LNCAP (cell line): ENCODE measurements at regions not wholly inside any gene's neighbourhood (a gene's known extent, or its start where the extent isn't known, plus 50 kb on each side); places are given as distances from the start of the nearest gene placed in this dataset.

Experiments
- TF ChIP-seq, protein P1 (sequence below): fragments of 450-650 bp; IDR thresholded peaks from 2 replicates; pipeline ENCODE4 v1.5.1; 2017; ENCODE audit warnings: mild to moderate bottlenecking

GRCh38 chr5:110007101-110007500 is 317.4 kb downstream of the MAN2A1 start:
- TF ChIP-seq, protein P1, sequence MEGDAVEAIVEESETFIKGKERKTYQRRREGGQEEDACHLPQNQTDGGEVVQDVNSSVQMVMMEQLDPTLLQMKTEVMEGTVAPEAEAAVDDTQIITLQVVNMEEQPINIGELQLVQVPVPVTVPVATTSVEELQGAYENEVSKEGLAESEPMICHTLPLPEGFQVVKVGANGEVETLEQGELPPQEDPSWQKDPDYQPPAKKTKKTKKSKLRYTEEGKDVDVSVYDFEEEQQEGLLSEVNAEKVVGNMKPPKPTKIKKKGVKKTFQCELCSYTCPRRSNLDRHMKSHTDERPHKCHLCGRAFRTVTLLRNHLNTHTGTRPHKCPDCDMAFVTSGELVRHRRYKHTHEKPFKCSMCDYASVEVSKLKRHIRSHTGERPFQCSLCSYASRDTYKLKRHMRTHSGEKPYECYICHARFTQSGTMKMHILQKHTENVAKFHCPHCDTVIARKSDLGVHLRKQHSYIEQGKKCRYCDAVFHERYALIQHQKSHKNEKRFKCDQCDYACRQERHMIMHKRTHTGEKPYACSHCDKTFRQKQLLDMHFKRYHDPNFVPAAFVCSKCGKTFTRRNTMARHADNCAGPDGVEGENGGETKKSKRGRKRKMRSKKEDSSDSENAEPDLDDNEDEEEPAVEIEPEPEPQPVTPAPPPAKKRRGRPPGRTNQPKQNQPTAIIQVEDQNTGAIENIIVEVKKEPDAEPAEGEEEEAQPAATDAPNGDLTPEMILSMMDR, result no peak

GRCh38 chr5:110008131-110008530 is 318.4 kb downstream of the MAN2A1 start:
- TF ChIP-seq, protein P1, result no peak

- TF ChIP-seq, protein P1, result no peak
Observed at GRCh38 chr5:110012145-110012544, 322.4 kb downstream of the MAN2A1 start.

DNA sequence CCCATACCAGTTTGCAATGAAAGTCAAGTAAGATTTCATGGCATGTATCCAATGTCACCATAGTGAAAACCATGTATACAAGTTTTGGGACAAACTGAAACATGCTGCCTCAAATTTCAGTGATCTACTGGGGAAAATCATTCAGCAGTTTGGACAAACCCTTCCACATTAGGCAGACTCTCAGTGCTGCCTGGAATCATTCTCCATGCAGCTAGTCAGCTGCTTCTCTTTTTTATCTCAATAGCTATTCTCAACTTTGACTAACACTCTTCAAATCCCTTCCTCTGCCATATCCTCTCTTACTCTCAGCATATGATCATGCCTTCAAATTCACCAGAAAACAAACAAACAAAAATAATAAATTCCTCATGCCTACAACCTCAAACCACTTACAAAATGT is 323.3 kb downstream of the MAN2A1 start:
- TF ChIP-seq, protein P1, result no peak

GRCh38 chr5:110017854-110018253 is 328.1 kb downstream of the MAN2A1 start:
- TF ChIP-seq, protein P1, result no peak

DNA sequence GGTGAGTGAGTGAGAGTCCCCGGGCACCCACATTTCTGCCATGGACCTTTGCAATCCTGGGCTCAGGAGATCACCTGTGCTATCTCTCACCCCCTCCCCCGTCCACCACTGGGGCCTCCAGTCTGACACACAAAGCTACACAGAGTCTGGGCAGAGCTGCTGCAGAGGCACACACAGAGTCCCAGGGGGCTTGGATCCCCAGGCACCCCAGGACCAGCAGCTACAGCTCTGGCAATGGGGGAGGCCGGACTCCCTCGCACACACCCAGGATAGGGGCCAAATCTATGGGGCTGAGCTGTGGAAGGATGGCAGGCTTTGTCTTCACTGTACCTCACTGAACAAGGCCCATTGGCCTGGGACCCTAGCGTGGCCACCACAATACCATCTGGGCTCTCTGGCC is 328.8 kb downstream of the MAN2A1 start:
- TF ChIP-seq, protein P1, result no peak

DNA sequence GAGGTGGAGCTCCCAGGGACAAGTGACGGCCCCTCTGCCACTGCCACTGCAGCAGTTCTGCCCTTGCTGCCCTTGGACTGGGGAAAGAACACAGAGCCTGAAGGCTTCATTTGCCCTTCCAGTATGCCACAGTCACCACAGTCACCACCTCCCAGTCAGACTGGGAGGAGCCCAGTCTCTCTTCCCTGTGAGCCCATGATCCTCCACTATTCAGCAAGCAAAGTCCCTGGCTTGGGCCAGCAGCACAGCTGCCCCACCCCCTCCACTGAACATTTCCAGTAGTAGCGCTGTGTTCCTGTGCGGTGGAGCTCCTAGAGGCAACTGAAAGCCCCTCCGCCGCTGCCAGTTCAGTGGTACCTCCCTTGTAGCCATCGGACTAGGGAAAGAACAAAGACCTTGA is 329.4 kb downstream of the MAN2A1 start:
- TF ChIP-seq, protein P1, result no peak

GRCh38 chr5:110019780-110020179 is 330.1 kb downstream of the MAN2A1 start:
- TF ChIP-seq, protein P1, result no peak
